Fibroblast of skin of abdomen (primary cell): ENCODE measurements at regions not wholly inside any gene's neighbourhood (a gene's known extent, or its start where the extent isn't known, plus 50 kb on each side); places are given as distances from the start of the nearest gene placed in this dataset.
A peak's percentile ranks its signal among the peaks of the same experiment; 100 is the strongest.
"Not testable (repeated sequence)": the region's sequence is repeated elsewhere in the genome, so short reads cannot be mapped to it uniquely, and the experiment has no call there.

Experiments
- DNase-seq: peaks from one replicate; pipeline ENCODE4 v3.0.0-alpha.2; 2013

DNA sequence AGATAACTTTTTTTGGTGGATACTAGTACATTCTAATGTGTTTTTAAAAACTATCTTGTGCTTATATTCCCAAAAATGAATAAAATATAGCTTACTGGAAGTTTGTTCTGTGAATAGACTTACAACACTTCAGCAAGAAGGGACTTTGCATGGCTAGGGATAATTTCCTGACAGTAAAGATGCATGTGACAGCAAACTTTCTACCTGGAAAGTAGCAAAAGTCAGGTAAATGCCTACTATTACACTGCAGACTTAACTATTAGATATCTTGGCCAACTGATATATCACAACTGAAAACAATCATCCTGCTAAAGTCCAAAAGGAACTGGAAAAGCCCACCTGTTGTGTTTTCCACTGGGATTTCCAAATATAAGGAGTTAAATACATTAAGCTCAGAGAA lies 1753.5 kb upstream of the CELF4 start:
- no peak for DNase-seq

DNA sequence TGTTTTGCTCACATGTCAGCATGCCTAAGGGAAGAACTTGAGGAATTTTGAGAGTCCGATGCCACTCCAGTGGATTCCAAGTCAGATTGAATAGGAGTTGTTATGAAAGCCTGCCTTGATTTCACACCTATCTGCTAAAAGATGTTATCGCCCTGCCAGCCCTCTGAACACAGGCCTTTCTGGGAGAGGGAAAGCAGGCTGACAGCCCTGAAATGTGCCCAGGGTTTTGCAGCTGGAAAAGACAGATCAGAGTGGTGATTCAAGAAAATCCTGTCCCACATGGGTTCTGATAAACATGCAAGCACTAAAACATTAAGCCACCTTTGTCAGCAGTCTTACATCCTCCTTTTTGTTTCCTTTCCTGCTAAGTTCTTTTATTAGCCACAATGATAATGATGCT lies 1752.9 kb upstream of the CELF4 start:
- no peak for DNase-seq

DNA sequence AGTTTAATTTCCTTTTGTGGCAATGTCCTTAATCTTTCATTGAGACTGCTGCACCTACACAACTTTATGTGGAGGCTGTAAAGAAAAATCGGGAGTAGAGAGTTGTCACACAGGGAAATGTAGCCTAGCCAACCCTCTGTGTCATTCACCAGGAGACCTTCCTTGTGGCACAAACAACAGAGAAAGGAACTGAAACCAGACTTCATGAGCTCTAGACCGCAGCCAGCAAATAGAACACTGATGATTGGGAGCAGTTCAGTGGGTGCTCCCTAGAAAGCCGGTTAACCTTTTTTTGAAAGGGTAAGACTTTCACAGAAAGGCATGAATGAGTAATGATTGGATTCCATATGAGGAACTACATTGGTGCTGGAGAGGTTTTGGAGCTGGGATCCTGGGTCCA lies 1752.4 kb upstream of the CELF4 start:
- no peak for DNase-seq

DNA sequence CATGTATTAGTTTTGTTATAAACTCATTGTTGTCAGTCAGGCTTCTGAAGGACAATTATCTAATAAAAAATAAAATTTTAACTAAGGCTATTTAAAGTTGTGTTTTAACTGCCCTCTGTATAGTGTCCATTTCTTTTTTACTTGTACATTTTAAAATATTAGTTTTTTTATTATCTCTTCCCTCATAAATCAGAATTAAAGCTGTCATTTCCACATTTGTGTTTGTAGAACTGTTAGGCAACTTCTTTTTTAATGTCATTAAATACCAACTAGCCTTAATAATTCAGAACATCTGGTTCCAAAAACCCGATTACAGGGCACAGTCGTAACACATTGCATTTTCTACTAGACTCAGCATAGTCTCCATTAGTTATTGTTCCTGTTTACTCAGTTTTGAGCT lies 1749.0 kb upstream of the CELF4 start:
- DNase-seq: no peak

DNA sequence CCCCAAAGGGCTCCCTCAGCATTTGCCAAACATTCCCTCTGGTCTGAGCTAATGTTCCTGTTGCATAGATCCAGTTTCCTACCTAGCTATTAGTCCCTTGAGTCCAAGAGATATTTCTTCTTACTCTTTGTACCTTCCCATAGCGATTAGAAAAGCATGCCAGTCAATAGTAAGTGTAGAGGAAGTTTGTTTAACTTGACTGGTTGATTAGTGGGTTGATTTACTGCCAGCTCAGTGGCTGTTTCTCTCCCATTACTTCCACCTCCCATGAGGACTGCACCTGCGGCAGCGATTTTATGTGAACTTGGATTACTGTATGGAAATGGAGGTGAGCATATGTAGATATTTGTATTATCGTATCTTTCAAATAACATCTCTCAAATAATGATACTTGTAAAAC lies 1748.4 kb upstream of the CELF4 start:
- DNase-seq: no peak

DNA sequence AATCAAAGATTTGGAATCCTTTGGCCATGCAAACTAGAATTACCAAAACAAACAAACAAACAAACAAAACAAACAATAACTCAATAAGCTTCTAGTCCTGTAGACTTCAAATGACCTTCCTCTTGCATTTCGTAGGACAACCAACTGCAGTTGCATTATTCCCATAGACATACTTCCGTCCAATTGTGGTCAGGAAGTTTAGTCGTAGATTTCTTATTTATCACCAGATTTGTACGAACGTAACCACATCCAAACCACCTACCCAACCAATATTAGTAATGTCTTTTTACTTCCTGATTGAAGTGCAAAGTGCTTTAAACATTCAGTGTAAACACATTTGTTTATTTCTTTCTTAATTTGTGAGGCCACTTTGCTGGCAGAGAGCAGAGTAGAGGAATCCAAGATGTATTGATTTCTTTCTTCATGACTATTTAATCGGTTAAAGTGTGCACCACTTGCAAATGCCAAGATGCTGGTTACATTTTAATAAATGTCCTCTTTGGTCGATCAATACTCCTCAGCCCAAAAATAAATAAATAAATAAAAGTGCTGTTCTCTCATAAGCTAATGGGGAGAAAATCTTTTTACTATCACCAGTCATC lies 1745.6 kb upstream of the CELF4 start:
- DNase-seq: no peak

DNA sequence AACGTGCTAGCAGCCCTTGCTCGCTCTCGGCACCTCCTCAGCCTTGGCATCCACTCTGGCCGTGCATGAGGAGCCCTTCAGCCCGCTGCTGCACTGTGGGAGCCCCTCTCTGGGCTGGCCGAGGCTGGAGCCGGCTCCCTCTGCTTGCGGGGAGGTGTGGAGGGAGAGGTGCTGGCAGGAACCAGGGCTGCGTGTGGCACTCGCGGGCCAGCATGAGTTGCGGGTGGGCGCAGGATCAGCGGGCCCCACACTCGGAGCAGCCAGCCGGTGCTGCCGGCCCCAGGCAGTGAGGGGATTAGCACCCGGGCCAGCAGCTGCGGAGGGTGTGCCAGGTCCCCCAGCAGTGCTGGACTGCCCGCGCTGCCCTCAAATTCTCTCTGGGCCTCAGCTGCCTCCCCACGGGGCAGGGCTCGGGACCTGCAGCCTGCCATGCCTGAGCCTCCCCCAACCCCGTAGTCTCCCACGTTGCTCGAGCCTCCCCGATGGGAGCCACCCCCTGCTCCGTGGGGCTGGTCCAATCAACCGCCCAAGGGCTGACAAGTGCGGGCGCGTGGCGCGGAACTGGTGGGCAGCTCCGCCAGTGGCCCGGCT lies 1743.4 kb upstream of the CELF4 start:
- DNase-seq: not testable (repeated sequence)

DNA sequence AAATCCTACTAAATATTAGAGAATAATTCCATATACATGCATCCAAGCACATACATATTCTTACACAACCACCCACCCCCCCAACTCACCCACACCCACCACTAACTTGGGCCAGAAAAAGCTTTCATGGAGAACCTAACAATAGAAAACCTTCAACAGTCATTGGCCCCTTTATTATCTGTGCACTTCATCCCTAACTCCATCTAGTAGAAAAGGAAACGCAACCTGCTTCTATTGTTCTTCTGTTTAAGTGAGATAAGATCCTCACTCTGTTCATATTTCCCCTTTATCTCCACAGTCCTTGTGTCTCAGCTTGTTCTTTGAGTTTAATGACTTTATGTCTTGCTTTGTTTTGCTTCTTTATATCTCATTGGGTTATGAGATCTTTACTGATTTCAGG lies 1740.2 kb upstream of the CELF4 start:
- DNase-seq: no peak

DNA sequence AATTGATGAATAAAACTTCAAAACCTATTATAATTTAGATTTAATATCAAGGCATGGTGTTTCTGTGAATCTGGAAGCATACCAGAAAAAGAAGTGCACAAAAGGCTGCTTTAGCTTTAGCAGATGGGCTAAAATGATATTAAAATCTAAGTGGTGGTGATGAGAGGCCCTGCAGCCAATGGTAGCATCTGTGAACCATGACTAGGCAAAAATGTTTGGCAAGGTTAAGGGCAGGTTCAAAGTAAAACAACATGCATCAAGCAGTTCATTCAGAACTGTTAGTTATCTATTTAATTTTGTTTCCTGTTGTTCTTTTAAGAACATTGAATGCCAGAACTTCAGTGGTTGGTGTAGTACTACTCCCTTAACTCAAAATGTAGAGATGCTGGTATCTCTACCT lies 1736.9 kb upstream of the CELF4 start:
- no peak for DNase-seq

DNA sequence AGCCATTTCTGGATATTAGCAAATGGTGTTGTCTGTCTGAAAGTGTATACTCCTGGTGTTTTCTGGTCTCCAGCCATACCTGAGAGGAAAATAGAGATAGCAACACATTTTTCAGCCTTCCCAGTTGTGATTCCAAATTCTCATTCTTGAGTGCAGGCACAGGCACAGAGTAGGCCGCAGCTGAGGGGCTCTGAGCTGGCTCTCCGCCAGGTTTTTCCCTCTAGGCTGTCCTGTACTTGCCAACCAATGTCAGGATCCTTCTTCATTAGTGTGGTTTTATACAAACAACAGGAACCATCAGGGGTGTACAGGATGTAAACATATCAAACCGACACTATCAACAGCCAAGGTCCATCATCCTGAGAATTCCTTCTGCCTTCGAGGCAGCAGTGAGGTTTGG lies 1733.6 kb upstream of the CELF4 start:
- DNase-seq: no peak

DNA sequence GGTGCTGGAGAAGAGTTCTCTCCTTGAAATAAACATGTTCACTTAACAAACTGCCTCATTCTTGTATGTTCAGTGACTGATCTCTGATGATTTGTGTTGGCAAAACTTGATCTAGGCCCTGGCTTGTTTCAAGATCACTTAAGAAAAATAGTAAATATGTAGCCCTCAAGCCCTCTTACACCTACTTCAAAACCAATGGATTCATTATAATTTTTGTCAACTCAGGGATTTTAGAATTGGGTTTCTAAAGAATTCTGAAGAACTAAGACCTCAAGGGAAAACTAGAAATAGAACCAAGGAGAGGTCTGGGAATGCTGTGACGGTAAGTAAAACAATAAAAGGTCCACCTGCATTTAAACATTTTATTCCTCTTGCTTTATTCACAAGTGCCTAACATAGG lies 1731.6 kb upstream of the CELF4 start:
- DNase-seq: no peak

DNA sequence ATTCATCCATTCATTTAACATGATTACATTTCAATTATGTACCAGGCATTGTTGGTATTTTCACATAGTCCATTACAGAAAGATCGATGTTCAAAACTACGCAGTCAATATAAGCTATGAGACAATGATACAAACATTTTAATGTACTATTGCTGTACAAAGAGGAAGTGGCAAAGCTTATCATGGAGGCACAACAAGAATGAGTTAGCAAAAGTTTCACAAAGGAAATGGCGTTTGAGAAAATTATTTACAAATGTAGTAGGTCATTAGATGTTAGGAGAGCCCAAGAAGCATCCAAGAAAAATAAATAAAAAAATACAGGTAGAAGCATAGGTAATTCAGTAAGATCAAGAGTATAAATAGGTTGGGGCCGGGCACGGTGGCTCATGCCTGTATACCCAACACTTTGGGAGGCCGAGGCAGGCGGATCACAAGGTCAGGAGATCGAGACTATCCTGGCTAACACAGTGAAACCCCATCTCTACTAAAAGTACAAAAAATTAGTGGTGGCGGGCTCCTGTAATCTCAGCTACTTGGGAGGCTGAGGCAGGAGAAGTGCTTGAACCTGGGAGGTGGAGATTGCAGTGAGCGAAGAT lies 1730.8 kb upstream of the CELF4 start:
- DNase-seq: no peak

DNA sequence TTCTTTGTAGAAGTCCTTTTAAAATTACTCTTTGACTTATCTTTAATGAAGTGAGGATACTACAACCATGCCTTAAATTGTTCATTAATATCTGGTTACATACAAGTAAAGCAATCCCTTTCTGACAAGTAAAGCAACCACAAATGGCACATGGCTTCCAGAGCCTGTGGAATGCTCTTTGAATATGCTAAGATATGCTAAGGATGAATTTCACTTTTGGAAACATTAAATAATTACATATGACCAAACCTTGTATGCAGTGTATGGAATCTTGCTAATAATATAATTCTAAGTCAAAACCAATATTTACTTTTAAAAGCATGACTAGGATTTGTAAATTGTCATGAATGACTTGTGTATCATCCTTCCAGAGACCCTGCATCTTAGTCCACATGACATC lies 1711.2 kb upstream of the CELF4 start:
- no peak for DNase-seq

DNA sequence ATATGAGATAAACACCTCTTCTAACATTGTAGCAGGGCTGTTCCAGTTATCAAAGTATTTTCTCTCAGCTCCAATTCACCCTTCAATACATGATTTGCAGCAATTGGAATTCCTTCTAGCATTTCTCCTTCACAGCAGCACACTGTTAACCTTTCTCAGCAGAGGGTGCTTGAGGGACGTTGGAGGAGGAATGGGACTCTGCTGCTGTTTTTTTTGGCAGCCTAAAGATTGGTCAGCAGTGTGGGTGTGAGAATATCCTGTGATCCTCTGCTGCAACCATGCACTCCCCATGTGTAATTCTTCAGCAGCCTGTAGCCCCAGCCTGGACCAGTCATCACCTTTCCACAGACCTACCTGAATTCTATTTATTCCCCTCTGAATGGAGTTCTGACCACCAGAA lies 1708.9 kb upstream of the CELF4 start:
- DNase-seq: no peak

DNA sequence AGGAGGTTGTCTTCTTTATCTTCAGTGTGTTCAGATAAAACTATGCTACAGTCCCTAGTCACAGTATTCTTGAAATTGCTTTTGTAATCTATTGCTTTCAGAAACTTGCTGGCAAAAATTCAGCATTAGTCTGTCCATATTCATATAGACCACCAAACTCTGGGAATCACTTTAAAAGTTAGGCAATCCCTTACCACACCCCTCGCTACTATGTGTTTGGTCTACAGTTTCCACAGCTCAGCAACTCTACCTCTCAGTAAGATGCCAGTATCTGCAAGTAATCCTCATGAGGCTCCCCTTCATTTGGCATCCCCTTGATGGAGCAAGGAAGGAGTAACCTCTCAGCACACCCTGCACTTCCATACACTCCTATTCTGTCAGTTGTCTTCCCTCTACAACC lies 1706.6 kb upstream of the CELF4 start:
- DNase-seq: no peak

DNA sequence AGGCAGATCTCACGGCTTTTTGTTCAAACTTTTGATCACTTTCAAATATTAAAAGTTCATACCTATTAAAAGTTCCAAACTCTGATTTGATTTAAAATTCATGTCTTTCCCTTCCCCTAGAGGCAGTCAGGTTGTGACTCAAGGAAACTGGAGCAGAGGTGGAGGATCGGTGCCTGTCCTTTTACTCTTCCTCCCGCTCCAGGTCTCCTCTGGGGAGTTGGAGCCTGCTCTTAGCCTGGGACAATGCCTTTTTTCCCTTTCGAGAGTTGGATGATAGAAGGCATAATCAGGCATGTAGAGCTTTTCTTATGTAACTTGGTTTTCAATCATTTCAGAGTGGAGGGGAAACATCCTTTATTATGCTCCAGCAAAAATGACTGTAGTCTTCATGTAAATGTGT lies 1706.1 kb upstream of the CELF4 start:
- no peak for DNase-seq

DNA sequence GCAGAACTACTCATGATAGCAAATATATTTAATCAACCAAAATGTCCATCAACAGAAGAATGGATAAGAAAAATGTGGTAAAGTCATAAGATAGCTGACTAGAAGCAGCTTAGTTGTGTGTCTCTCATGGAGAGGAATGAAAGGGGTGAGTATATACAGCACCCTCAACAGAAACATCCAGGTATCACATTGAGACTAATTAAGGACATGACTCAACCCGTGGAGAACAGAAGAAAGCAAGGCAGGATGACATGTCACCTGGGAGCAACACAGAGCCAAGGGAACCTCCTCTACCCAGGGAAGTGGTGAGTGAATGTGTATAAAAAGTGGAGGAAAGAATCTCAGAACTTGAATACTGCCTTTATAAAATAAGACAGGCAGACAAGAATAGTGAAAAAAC lies 1695.0 kb upstream of the CELF4 start:
- DNase-seq: no peak

DNA sequence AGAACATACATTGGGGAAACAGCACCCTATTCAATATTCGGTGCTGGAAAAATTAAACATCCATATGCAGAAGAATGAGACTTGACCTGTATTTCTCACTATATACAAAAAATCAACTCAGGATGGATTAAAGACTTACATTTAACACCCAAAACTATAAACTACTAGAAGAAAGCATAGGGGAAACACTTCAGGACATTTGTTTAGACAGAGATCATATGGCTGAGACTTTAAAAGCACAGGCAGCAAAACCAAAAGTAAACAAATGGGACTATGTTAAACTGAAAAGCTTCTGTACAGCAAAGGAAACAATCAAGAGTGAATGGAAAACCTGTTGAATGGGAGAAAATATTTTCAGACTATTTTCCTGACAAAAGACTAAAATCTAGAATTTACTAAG lies 1694.1 kb upstream of the CELF4 start:
- DNase-seq: no peak

DNA sequence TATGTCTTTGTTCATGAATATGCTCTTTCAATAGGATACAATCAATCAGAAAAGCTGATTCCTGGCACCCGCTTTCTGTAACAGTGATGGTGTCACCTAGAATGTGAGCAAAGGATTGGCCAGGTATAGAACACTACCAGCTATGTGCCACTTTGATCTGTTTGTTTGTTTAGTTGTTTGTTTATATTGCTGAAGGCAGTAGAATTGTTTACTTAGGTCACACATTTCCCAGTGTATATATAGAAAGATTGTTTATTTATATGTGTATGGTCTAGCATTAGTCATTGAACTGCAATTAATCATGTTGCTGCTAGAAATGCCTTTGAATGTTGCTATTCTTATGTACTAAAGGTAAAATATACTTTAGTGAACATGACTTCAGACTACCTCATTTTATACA lies 1678.6 kb upstream of the CELF4 start:
- DNase-seq: no peak

DNA sequence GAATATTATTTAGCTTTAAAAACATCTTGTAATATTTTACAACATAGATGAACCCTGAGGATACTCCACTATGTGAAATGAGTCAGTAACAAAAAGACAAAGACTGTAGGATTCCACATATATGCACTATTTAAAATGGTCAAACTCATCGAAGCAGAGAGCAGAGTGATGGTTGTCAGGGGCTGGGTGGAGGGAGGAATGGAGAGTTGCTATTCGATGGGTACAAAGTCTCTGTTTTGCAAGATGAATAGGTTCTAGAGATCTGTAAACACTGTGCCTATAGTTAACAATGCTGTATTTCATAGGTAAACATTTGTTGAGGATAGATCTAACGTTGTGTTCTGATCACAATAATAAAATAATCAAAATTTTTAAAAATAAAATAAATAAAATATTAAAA lies 1675.9 kb upstream of the CELF4 start:
- DNase-seq: no peak

DNA sequence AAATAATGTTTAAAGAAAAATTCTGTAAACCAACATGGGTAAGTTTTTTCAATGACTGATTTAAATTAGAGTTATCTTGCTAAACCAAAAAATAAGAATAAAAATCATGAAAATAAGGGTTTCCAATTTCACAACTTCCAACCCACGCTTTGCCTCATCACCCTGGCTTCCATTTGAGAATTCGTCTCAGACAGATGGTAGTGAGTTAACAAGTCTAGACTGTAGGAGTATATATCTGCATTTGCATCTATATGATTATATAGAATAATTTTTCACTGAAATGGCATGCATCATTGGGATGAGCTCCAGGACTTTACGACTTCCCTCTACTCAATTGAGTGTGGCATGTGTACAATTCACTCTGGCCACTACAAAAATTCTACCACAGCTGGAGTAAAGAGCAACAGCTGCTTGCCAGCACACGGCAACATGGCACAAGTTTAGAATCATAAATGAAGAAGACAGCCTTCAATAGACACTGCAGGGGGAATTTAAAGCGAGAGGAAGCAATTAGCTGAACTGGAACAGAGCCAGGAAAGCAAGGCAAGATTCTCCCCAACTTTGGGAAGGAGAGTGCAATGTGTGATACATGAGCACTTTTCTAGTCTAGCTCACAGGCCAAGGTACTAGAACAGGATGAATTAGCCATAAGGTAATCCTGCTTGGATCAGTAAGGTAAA lies 1673.5 kb upstream of the CELF4 start:
- peak; percentile 1 for DNase-seq

DNA sequence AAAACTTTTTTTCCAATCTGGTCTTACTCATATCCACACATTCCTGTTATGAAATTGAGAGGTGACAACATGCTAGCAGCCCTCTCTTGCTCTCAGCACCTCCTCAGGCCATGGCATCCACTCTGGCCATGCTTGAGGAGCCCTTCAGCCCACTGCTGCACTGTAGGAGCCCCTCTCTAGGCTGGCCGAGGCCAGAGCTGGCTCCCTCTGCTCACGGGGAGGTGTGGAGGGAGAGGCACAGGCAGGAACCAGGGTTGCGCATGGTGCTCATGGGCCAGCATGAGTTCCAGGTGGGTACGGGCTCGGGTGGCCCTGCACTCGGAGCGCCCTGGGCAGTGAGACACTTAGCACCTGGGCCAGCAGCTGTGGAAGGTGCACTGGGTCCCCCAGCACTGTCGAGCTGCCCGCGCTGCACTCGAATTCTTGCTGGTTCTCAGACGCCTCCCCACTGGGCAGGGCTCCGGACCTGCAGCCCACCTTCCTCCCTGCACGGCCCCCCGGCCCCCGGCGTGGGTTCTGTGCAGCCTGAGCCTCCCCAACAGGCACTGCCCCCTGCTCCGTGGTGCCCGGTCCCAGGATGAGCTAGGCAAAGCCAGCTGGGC lies 1669.6 kb upstream of the CELF4 start:
- no peak for DNase-seq

DNA sequence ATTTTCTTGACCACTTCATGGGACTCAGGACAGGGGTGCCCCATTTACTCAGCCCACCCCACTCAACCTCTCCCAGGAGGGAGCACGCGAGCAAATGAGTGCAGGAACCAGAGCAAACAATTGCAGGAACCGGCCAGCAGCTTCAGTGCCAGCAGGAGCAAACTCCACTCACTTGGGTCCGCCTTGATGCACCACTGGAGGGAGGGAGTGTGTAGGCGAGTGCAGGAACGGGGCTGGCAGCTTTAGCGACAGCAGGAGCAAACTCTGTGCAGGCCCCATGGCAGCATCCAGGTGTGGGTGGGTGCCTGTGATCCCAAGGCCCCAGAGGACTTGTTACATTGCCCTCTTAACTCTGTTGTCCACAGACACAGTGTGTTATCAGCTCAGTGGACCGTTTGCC lies 1667.3 kb upstream of the CELF4 start:
- no peak for DNase-seq

DNA sequence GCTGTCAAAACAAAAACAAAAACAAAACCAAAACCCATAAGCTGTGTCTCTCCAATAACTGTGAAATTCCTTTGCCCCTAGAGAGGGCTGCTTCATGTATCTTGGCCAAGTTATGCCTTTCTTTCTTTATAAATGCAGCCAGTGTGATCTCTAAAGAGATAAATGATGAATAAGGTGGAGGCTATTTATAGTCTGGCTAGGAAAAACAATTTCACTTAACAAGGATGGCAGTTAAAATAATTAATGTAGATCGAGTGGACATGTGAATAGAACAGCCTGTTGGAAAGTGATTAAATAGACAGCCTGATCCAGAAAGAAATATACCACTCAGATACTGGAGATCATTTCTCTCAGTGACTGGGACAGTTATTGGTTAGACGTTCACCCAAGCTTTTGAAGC lies 1666.9 kb upstream of the CELF4 start:
- DNase-seq: no peak
